Nephron progenitor cell (in vitro differentiated cells): ENCODE measurements at regions not wholly inside any gene's neighbourhood (a gene's known extent, or its start where the extent isn't known, plus 50 kb on each side); places are given as distances from the start of the nearest gene placed in this dataset.

Experiments used
- DNase-seq: peaks from one replicate; pipeline ENCODE4 v3.0.0; 2021
- H3K27ac Mint-ChIP-seq: 2 replicates; pipeline ENCODE4 v1.8.0; 2021; ENCODE audit warnings: mild to moderate bottlenecking, moderate library complexity, mixed read lengths
- H3K27me3 Mint-ChIP-seq: 2 replicates; pipeline ENCODE4 v1.8.0; 2021; ENCODE audit warnings: mild to moderate bottlenecking, low read depth, mixed read lengths; ENCODE audit not compliant: poor library complexity
- H3K36me3 Mint-ChIP-seq: 2 replicates; pipeline ENCODE4 v1.8.0; 2021; ENCODE audit warnings: low read depth, mixed read lengths
- H3K4me1 Mint-ChIP-seq: 2 replicates; pipeline ENCODE4 v1.8.0; 2021; ENCODE audit warnings: mixed read lengths
- H3K4me3 Mint-ChIP-seq: 2 replicates; pipeline ENCODE4 v1.8.0; 2021; ENCODE audit warnings: mild to moderate bottlenecking, moderate library complexity, mixed read lengths
- H3K9me3 Mint-ChIP-seq: 2 replicates; pipeline ENCODE4 v1.8.0; 2021; ENCODE audit warnings: mild to moderate bottlenecking, moderate library complexity, mixed read lengths
- TF ChIP-seq, protein P1 (sequence below): fragments of 200-600 bp; sonication (generic); IDR thresholded peaks from 2 replicates; pipeline ENCODE4 v1.5.0; 2021; ENCODE audit warnings: antibody characterized with exemption

DNA sequence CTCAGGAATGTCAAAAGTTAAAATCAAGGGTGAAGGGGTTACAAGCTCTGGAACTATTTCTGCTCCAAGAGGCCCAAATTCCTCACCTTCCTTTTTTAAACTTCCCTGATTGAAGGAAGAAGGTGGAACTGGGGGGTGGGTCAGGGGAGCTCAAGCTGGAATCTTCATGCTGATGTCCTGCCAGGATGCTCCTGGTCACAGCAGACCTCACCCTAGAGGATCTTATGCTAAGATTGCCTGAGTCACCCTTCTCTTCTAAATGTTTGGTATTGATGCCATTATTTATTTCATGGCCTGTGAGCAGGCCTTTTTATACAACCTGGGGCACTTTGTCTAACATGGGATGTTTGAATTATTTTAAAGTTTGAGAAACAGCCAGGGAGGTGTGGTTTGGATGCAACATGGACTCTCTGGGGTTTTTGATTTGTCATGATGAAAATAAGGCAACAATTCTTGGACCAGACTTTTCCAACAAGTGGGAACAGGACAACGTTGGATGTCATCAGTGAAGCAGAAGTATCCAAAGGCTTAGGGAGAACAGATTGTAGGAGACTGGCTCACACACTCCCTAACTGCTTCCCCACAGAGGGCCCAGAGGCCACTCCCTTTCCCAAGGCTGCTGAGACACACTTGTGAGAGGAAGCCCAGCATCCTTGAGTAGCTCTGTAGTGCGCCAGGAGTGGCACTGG lies 420.2 kb upstream of the MEX3C start:
- Mint-ChIP-seq H3K36me3 (no peaks in the 10 kb centered on the region), H3K27ac (no peak overlapping the region), H3K9me3 (no peaks in the 10 kb centered on the region), H3K27me3 (peaks cover 7% of the 10 kb centered on the region), H3K4me1 (peaks cover 24% of the 10 kb centered on the region), H3K4me3 (no peak overlapping the region)
- DNase-seq, result no peak
- TF ChIP-seq, protein P1, sequence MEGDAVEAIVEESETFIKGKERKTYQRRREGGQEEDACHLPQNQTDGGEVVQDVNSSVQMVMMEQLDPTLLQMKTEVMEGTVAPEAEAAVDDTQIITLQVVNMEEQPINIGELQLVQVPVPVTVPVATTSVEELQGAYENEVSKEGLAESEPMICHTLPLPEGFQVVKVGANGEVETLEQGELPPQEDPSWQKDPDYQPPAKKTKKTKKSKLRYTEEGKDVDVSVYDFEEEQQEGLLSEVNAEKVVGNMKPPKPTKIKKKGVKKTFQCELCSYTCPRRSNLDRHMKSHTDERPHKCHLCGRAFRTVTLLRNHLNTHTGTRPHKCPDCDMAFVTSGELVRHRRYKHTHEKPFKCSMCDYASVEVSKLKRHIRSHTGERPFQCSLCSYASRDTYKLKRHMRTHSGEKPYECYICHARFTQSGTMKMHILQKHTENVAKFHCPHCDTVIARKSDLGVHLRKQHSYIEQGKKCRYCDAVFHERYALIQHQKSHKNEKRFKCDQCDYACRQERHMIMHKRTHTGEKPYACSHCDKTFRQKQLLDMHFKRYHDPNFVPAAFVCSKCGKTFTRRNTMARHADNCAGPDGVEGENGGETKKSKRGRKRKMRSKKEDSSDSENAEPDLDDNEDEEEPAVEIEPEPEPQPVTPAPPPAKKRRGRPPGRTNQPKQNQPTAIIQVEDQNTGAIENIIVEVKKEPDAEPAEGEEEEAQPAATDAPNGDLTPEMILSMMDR, result no peak

DNA sequence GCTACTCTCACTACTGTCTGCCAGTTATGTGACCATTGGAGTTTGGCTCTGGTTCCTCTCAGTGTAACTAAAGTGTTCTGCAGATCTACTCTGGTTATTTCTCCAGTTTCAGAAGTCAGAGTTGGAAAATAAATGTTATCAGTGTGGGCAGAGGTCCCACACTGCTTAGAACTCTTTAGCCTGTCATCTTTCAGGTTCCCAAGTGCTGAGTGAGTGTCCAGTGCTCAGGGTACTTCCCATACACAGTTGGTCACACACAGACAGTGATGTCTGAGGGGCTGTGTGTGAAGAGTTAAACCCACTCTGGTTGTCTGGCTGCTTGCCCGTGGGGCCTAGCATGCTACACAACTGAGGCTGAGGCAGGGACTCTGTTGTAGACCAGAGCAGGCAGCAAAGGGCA lies 421.8 kb upstream of the MEX3C start:
- peaks cover 7% of the 10 kb centered on the region for H3K27me3 Mint-ChIP-seq

DNA sequence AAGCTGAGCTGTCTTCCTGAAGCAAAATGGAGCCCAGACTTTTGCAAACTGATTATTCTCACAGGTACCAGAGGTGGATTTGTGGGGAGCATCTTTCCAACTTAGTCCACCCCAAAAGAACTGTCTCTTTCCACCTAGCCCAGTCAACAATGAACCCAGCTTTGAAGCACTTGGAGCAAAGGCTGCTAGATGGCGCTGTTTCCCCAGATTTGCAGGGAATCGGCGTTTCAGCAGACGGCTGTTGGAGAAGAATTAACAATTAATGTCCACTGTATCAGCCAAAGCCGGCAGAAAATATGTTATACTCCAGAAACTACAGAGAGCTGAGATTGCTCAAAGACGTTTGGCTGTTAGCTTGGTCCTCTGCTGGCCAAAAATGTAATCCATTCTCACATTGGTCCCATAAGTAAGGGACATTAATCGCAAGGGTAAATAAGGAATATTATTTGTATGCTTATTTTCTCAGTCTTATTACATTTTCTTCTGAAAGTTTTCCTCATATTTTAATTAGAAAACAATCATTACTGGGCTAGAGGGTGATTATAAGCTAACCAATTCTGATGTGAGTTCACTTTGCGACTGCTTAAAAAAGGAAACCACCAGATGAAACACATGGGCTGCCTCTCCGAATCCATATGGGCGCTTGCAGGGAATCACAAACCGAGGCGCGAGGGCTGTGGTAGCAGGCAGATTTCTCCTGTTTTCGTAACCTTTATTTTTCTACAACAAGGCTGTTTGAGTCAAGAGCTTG lies 423.8 kb upstream of the MEX3C start:
- no peak overlapping the region for H3K27ac Mint-ChIP-seq
- H3K4me3 Mint-ChIP-seq, result peak overlapping the region; percentile 50
- peaks cover 11% of the 10 kb centered on the region for H3K9me3 Mint-ChIP-seq
- no peaks in the 10 kb centered on the region for H3K36me3 Mint-ChIP-seq
- TF ChIP-seq, protein P1, result peak; percentile 84
- peaks cover 4% of the 10 kb centered on the region for H3K27me3 Mint-ChIP-seq
- peak; percentile 81 for DNase-seq
- H3K4me1 Mint-ChIP-seq, result peaks cover 47% of the 10 kb centered on the region

More for the DNA sequence above, 421.8 kb upstream of the MEX3C start:
- no peak overlapping the region for H3K4me3 Mint-ChIP-seq
- peaks cover 40% of the 10 kb centered on the region for H3K4me1 Mint-ChIP-seq
- H3K27ac Mint-ChIP-seq, result no peak overlapping the region
- H3K9me3 Mint-ChIP-seq, result no peaks in the 10 kb centered on the region
- TF ChIP-seq, protein P1, result no peak
- no peaks in the 10 kb centered on the region for H3K36me3 Mint-ChIP-seq
- DNase-seq, result no peak

- Mint-ChIP-seq H3K27ac (no peak overlapping the region), H3K4me1 (peaks cover 48% of the 10 kb centered on the region), H3K36me3 (no peaks in the 10 kb centered on the region), H3K4me3 (peak overlapping the region; percentile 50), H3K9me3 (peaks cover 13% of the 10 kb centered on the region), H3K27me3 (peaks cover 4% of the 10 kb centered on the region)
- DNase-seq, result no peak
- TF ChIP-seq, protein P1, result no peak
These were observed 424.3 kb upstream of the MEX3C start for GRCh38 chr18:51621864-51622160.

- H3K4me1 Mint-ChIP-seq, result peaks cover 48% of the 10 kb centered on the region
- no peaks in the 10 kb centered on the region for H3K36me3 Mint-ChIP-seq
- peaks cover 4% of the 10 kb centered on the region for H3K27me3 Mint-ChIP-seq
- peak; percentile 14 for DNase-seq
- no peak overlapping the region for H3K4me3 Mint-ChIP-seq
- TF ChIP-seq, protein P1, result no peak
- peak overlapping the region; percentile 79 for H3K27ac Mint-ChIP-seq
- H3K9me3 Mint-ChIP-seq, result peaks cover 16% of the 10 kb centered on the region
These were observed 425.2 kb upstream of the MEX3C start for GRCh38 chr18:51622702-51623101.
